T-helper 2 cell (primary cell): ENCODE measurements at regions not wholly inside any gene's neighbourhood (a gene's known extent, or its start where the extent isn't known, plus 50 kb on each side); places are given as distances from the start of the nearest gene placed in this dataset.

ENCODE experiments used
- DNase-seq, 5 experiments: peaks; one replicate each; pipeline versions ENCODE4 v3.0.0 to v3.0.0-alpha.2; 2012 to 2022

DNA sequence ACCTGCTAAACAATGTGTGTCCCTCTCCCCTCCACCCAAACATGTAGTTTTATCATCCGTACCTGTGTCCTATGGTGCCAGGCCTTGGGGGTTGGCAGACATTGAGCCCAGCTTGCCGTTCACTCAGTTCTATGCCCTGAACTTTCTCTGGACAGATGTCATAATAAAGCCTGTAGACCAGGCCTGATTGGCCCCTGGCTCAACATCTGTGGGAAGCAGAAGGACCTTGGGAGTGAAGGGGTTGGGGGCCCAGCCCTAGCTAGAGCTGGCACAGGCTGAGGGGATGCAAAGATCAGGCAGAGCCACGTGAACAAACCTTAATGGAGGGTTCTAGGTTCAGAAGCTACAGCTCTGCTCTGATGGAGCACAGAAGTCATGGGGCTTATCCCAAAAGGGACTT, 600.6 kb downstream of the BUD13 start:
- DNase-seq = no peak

DNA sequence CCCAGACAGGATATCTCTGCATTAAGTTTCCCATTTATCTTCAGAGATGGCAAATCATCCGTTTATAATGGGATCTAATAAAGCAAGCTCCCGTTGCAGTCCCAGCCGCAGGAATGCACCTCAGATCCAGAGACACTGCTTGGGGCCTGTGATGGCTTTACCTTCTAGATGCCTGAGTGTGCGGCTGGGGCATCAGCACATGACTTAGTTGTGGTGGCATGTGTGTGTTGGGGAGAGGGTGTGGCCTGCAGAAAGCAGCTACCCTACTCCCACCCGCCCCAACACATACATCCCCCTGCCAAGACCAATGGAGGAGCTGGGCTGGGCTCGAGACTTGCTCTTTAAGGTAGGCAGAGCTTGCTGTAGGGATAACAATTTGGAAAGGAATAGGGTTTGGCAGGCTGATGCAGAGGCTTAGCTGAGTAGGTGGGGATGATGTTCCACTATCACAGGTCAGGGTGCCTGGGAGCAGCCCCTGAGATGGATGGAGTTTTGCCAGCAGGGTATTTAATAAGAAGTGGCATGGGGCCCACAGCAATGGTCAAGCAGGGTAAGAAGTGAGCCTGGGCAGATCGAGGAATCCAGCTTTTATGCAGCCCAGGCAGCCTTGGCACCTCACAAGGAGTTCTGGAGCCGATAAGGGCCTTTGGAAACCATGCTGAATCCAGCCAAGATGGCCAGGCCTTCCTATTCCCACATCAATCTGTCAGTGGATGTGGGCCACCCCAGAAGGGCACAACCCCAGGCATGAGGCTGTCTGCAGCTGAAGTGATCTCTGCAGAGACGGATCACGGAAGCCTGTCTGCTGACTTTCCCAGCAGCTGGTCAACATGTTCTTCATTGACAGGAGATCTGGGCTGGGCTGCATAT, 601.3 kb downstream of the BUD13 start:
- DNase-seq = no peak

DNA sequence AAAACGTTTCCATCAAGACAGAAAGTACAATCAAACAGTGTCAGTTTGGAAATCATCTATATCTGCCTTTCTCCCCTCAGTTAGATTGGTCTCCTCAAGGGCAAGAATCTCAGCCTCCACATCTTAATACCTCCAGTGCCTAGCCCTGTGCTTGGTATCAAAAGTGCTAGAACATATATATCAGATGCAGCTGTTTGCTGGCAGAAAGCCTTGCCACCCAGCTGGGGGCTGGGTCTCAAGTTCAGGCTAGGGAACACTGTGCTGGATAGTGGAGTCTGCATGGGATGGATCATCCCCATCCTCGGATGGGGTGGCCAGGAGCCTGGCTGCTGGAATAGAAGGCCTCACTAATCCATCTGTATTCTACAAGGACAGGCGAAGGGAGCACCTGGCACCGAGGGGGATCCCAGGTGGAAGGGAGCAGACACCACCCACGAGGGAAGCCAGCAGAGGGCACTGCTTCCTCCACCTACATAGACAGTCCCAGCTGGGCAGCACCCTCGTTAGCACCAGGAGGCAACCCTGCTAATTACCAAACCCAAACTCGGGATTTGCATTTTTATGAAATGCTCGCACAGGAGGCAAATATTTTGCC, 602.2 kb downstream of the BUD13 start:
- no peak for DNase-seq

DNA sequence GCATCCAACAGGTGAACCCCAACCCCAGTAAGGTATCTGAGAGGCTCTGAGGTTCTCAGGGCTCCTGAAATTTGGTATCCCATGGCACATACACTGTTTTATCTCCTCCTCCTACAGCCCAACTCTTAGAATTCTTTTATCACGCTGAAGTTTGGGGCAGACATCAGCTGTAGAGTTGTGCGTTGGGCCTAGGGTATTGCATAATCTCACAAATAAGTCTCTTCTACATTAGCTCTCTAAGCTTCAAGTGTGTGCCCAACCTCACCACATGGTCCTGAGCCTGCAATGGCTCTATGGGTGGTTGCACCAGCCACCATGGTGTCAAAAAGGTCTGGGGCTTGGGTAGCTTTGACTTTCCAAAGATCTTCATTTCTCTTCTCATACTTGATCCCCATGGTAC, 603.0 kb downstream of the BUD13 start:
- DNase-seq = no peak

DNA sequence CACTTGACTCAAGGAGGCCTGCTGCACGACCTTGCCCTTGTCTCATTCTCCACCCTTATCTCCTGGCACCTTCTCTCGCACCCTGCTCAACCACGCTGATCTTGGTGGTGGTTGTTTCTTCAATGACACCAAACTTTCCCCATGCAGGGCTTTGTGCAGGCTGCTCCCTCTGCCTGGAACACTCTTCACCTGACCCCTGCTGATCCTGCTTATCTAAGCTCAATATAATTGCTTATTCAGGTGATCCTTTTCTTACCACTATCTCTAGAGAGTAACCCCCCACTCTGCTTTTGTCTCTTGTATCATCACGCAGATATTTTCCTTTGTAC, 604.4 kb downstream of the BUD13 start:
- no peak for DNase-seq

DNA sequence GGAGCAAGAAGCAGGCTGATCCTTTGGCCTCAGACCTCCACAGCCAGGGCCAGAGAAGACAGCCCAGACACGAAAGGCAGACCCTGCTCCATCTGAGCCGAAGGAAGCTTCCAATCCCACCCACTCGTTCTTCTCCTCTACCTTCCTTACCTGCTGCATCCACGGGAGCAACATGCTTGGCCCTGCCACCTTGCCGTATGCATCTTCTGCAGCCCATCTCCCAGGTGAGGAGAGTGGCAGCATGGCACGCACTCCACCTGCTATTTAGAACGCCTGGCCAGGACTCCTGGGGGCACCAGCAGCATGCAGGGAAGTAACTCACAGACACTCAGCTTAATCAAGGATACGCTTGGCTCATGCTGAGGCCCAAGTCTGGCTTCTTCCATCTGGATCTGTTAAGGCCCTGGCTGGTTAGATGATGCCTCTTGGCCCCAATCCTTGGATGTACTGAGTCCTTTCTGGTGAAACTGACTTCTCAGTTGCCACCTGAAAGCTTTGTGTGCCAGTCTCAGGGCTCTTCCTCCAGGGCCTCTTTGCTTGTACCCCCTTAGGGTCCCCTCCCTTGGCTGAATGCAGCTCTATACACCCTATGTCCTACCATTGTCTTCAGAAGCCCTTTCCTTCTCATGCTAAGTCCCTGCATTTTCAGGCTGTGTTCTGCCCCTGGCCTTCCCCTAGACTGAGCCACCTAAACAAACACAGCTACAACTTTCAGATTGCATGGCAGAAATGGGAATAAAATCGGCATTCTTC, 604.9 kb downstream of the BUD13 start:
- DNase-seq = no peak

DNA sequence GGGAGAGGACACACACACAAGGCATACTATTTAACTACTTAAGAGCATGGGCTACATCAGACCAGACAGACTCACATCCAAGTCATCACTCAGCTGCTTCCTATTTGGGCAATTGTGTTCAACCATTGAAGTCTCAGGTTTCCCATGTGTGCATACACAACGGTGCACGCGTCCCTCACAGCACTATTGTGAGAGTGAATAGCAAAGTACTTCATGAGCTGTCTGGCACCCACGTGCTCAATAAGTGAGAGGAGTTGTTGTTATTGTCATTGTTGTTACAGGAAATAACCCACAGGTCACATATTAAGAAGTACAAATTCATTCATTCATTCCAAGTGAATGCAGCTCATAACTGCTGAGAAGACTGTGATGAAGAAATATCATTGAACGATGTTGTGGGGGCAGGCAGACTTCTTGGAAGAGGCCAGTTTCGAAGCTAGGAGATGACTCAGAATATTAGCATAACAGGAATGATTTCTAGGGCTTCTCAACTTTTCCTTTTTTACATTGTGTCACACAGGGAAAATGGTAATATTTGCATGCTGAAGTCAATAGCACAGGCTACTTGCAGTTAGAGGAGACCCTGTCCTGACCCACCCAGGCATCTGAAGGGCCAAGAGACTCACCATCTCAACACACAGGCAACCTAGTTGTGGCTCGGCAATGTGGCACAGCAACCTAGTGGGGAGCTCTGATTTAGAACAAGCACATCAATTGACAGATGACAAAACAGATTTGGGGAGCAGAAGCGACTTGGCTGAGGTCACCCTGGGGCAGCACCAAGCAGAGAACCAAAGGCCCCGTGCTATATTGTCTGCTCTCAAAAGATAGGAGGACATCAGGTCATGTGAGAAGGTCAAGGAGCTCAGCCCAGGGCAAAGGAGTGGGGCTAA, 606.0 kb downstream of the BUD13 start:
- DNase-seq = no peak

DNA sequence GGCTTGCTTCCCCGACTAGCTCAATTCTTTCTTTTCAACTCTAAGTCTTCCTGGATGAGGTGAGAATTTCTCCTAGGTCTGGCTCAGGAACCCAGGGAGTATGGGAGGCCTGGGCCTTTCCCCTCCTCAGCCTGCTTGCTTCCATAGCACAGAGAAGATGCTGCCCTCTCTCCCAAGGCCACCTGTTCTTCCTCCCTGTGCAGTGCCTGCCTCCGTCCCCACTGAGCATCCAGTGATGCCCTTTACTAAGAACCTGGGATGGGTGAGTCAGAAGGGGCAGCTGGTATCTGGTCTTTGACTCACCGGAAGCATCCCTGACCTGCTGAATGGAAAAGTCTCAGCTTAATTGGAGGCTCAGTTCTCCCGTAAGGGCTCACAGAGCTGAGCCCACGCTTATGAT, 607.9 kb downstream of the BUD13 start:
- DNase-seq = no peak

DNA sequence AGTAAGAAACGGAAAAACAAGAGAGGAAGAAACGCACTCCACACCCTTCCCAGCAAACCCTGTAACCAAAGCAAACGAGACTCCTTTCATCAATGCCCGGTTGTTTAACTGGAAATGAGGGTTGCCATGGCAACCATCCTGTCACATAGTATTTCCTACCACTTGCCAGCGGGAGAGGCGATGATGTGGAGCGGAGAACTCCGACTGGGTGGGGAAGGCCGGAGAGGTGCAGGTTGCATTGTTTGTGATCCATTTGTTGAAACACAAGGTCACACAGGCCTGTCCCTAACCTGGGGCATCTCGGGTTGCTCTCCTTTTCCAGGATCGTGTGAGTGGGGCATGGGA, 609.9 kb downstream of the BUD13 start:
- DNase-seq = no peak

DNA sequence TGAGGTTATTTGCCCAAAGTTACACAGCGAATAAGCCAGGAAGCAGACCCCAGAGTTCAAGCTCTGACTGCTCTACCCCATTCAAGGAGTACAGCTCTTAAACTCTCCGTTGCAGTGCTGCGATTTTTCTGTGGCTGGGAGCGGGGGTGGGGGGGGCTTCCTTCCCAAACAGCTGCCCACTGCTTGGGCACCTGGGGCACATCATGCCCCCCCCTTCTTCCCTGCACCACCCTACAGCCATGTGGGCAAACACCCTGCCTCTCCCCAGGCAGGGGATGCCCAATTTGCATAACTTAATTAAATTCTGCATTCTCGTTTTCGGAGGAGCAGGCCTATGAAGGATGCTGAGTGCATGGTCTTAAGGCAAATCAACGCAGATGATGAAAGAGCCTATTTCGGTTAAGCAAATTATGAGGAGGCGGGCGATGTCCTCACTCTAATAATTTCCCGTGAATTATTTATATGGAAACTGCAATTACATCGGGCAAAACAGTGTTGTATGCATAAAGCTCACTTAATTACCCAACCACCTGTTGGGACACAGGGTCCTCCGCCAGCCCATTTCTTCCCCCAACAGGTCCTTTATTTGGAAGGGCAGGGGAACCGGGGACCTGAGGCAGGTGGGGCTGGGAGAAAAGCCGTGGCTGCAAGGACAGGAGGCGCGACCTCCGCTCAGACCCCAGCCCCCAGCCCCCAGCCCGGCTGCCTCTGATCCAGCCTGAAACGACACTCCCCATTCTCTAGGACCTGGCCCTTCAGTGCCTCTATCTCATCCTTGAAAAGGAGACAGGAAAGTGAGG, 610.5 kb downstream of the BUD13 start:
- DNase-seq = no peak

DNA sequence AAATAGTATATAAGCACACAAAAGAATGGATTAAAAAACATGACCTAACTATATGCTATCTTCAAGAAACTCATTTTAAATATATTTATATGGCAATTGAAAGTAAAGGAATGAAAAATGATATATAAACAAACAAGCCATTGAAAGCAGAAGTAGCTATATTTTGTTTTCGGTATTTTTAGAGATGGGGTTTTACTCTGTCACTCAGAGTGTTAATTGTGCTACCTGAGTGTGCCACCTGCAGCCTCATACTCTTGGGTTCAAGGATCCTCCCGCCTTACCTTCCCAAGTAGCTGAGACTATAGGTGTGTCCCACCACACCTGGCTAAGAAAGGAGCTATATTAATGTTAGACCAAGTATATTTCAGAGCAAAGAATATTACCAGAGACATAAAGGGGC, 624.1 kb downstream of the BUD13 start:
- no peak for DNase-seq

DNA sequence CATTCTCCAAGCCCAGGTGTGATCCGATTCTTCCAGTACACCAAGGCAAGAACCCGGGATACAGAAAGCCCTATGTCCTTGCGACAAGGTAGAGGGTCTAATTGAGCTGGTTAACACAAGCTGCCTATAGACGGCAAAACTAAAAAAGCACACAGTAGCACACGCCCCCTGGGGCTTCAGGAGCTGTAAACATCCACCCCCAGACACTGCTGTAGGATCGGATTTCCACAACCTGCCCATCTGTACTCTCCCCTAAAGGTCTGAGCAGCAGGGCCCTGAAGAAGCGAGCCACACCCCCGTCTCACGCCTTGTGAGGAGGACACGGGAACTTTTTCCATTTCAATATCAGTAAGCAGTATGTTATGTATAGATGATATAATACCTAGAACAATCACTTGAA, 624.7 kb downstream of the BUD13 start:
- no peak for DNase-seq

DNA sequence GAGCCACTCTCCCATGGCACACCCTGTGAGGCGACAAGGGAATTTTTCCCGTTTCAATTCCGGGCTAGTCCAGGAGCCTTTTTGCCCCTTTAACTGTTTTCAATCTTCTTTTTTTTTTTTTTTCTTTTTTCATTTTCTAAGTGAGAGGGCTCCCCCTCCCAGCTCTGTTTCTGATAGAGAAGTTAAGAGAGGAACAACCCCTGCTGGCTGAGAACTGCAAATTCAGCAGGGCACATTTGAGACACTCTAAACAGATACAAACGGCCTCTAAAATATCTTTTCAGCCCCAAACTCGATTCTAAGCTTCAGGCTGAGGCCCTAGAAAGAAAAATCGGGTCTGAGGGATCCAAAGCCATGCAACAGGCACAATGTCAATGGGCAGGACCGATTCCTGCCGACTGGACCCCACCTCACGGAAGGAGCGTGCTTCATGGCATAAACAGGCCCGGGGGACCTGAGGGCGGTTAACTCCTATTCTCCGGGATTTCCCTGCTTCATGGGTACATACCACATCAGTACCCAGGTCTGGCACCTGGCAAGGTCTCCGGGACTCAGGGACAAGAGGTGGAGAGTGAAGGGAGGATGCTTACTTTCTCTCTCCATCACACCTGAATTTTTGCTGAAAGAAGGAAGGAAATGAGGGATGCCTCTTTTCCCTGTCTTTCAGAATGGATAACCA, 627.5 kb downstream of the BUD13 start:
- DNase-seq = no peak

DNA sequence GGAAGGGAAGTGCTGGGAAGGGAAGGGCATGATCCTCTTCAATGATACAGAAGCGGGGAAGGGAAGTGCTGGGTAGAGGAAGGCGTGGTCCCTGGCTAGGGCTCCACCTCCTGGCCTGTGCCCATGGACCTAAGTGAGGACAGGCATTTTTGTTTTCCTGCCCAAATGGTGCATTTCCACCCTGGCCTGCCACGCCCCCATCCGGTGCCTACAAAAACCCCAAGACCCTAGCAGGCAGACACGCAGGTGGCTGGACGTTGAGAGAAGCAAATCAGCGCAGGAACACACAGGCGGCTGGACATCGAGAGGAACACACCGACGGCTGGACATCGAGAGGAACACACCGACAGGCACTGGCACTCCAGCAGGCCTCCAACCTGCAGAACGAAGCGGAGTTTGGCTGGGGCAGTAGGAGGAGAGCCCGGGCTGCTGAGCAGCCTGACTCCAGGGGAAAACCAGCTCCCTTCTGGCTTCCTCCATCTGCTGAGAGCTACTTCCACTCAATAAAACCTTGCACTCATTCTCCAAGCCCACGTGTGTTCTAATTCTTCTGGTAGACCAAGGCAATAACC, 628.3 kb downstream of the BUD13 start:
- DNase-seq = no peak

DNA sequence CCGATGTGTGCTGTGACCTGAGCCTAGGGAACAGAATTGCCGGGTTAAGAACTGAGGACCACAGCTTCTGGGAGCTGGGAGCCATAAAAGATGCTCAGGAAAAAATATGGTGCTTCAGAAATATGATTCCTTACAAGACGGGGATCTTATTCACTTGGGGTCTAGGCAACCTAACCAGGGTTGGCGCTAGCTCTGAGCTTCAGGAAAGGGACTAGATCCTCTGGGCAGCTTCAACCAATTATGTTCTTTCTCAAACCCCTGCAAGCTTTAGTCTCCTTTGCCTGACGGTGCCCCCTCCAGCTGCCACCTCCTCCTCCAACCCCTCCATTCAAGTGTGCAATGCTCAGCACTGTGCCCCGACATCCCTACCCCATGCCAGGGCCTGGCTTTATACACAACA, 634.1 kb upstream of the CADM1 start:
- DNase-seq = no peak

DNA sequence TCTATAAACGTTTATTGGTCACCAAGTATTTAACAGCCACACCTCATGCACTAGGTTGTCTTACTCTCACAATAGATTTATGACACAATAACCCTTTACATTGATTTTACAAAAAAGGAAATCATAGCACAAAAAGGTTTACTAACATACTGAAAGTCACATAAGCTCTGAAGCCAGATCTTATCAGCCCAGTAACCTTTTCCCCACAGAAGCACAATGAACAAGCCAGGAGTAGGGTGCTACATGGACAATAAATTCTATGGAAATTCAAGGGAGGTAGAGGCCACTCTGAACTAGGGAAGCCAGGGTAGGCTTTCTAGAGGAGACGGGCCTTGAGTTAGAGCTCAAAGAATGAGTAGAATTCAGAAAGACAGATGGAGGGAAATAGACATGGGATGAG, 633.5 kb upstream of the CADM1 start:
- no peak for DNase-seq

DNA sequence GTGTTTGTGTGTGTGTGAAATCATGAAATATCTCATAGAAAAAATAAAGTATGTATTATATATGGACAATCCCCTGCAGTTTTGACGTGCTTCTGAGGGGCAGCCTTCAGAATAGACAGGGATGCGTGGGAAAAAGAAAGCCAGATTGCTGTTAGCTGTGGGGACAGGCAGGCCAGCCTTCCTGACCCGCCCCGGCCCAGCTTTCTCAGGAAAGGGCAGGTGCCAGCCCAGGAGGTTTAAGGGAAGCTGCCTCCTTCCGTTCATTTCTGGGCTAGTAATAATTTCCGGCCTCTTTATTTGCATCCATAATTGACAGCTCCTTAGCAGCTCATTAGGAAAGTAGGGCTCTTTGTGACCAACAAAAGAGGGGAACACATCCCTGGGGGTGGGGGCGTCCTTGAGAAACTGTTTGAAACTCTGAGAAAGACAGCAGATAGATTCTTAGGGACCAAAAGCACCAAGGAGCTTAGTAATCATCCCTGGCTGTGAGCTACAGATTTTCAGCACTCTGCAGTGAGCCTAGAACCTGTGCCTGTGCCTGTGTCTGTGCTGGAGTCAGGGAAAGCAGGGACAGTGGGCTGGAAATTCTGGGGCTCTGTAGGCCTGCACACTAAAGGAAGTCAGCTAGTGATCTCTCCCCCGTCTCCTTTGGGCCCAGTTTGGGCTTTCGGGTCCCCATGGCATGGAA, 632.9 kb upstream of the CADM1 start:
- DNase-seq = no peak

DNA sequence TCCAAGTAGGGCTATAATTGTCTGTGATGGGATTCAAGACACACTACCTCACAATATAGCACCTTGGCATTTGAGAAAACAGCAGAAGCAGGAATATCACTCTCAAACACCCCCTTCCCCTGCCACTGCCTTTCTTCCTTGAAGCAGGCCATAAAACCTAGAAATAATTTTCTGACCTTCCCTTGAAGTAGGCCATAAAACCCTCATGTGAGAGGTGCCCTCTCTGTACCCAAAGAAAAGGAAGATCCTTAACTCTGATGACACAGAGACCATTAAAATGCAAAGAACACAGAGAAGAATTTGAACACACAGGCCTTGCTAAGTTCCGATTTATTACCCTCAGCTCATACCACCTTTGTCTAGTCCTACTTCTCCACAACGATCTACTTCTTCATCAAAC, 631.7 kb upstream of the CADM1 start:
- DNase-seq = no peak

DNA sequence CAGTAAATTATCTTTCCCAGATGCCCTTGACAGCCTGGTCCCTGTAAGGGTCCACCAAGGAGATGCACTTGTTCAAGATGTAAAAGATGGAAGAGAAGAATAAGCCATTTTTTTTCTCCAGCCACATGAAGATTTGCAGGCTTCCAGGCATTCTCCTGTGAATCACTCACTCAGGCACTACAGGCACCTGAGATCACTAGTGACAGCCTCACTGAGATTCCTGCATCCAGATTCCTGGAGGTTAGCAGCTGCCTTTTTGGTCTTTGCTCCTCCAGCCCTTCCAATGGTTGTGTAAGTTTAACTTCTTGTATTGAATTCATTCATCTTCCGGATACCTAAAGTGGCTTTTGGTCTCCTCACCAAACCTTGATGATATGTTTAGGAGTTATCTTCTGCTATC, 630.2 kb upstream of the CADM1 start:
- no peak for DNase-seq

DNA sequence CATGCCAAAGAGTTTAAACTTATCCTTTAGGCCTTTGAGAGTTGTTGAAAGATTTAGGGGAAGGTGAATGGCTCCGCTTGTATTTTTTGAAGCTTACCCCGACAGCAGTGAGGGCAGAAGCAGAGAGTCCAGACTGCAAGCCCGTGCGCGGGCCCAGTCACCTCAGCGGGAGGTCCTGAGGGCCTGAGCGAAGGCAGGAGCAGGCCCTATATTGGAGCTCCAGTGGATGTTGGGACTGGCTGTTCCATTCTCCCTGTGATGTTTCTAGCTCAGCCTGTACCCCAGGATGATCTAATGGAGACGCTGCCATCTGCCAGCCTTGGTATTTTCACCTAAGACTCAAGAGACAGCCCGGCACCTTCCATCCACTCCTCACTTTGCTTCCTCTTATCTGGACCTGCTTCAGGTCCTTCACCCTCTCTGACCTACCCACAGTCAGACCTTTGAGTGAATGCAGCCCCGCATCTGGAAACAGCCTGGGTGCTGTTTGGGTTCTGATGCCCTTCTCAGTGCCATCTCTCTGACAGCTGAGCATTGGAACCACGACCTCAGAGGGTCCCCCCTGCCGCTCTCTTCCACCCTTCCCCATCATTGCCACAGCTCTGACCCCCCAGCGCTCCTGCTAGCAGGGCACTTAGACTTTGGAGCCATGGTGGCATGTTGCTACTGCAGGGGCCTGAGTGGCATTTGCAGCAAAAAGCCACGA, 628.2 kb upstream of the CADM1 start:
- DNase-seq = no peak
